ENCODE measurements at regions not wholly inside any gene's neighbourhood (a gene's known extent, or its start where the extent isn't known, plus 50 kb on each side); places are given as distances from the start of the nearest gene placed in this dataset.

GRCh38 chr2:54021702-54022101 lies 50.9 kb upstream of the PSME4 start:
- intact Hi-C loops (cut with micrococcal nuclease): no loop called here
- H3K4me3 Mint-ChIP-seq (ENCODE audit: unreplicated experiment): no peak overlapping the region
- POLR2A ChIA-PET: interaction anchor here (0.7 kb wide), 1 partner anchor 816 kb away, joined by 3 read pairs; no protein-coding TSS in a partner anchor
- TF ChIP-seq CTCF (IDR thresholded peaks at IDR 0.05; ENCODE audit: unreplicated experiment): no peak
- no TSS peak for BruUV-seq (replicated peaks)
- H3K4me1 Mint-ChIP-seq (ENCODE audit: insufficient read depth, unreplicated experiment): no peaks in the 10 kb centered on the region
- no peaks in the 10 kb centered on the region for H3K27me3 Mint-ChIP-seq (ENCODE audit: insufficient read depth, unreplicated experiment)
- H3K27ac Mint-ChIP-seq (ENCODE audit: low read depth, unreplicated experiment): no peak overlapping the region
- CTCF ChIA-PET: interaction anchor here (1.1 to 1.2 kb wide), 2 partner anchors 9 to 10 kb away, joined by 3 to 6 read pairs; no protein-coding TSS in a partner anchor
- H3K36me3 Mint-ChIP-seq (ENCODE audit: insufficient read depth, unreplicated experiment): no peaks in the 10 kb centered on the region
- H3K9me3 Mint-ChIP-seq (ENCODE audit: unreplicated experiment): peaks cover 15% of the 10 kb centered on the region
- no peak for DNase-seq (ENCODE audit: unreplicated experiment)

- ChIA-PET POLR2A (no interaction called here), CTCF (interaction anchor here (0.5 to 1.1 kb wide), 6 partner anchors 8 to 156 kb away, joined by 3 to 5 read pairs (median 4); no protein-coding TSS in a partner anchor)
- H3K27ac Mint-ChIP-seq (ENCODE audit: low read depth, unreplicated experiment): no peak overlapping the region
- H3K9me3 Mint-ChIP-seq (ENCODE audit: unreplicated experiment): peaks cover 15% of the 10 kb centered on the region
- no TSS peak for BruUV-seq (replicated peaks)
- H3K4me1 Mint-ChIP-seq (ENCODE audit: insufficient read depth, unreplicated experiment): peaks cover 3% of the 10 kb centered on the region
- no peak for TF ChIP-seq CTCF (IDR thresholded peaks at IDR 0.05; ENCODE audit: unreplicated experiment)
- no peak overlapping the region for H3K4me3 Mint-ChIP-seq (ENCODE audit: unreplicated experiment)
- no peaks in the 10 kb centered on the region for H3K36me3 Mint-ChIP-seq (ENCODE audit: insufficient read depth, unreplicated experiment)
- no peak for DNase-seq (ENCODE audit: unreplicated experiment)
- no peaks in the 10 kb centered on the region for H3K27me3 Mint-ChIP-seq (ENCODE audit: insufficient read depth, unreplicated experiment)
- intact Hi-C loops (cut with micrococcal nuclease): no loop called here
Measured at GRCh38 chr2:54020793-54021414, 50.1 kb upstream of the PSME4 start.

Measured in MCF 10A (cell line).